NCI-H226 (cell line): ENCODE measurements at regions not wholly inside any gene's neighbourhood (a gene's known extent, or its start where the extent isn't known, plus 50 kb on each side); places are given as distances from the start of the nearest gene placed in this dataset.
"Not testable (repeated sequence)": the region's sequence is repeated elsewhere in the genome, so short reads cannot be mapped to it uniquely, and the experiment has no call there.

ENCODE experiments used
- DNase-seq: peaks from one replicate; pipeline ENCODE4 v3.0.0-alpha.2; 2015

GRCh38 chr15:77896147-77897112, 181.1 kb downstream of the TBC1D2B start:
- DNase-seq, result not testable (repeated sequence)

GRCh38 chr15:77895742-77896141, 181.8 kb downstream of the TBC1D2B start:
- DNase-seq, result no peak

GRCh38 chr15:77895145-77895544, 182.4 kb downstream of the TBC1D2B start:
- not testable (repeated sequence) for DNase-seq

GRCh38 chr15:77893671-77894640, 183.6 kb downstream of the TBC1D2B start:
- not testable (repeated sequence) for DNase-seq

DNA sequence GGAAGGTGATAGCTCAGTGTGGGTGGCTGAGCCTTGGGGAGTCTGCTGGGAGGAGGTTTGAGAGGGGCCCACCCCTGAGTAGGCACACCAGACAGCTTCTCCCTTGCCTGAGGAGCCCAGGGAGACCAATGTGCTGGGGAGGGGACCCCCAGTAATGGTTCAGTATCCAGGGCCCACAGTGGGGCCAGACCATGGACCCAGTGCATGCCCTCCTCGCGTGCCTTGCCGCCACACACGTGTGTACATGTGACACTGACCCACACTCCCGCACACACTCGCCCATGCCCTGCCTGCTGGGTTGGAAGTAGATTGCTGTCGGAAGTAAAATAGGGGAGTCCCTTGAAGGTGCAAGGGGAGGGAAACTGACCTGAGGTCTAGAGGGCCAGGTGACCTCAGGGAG, 184.3 kb downstream of the TBC1D2B start:
- not testable (repeated sequence) for DNase-seq

DNA sequence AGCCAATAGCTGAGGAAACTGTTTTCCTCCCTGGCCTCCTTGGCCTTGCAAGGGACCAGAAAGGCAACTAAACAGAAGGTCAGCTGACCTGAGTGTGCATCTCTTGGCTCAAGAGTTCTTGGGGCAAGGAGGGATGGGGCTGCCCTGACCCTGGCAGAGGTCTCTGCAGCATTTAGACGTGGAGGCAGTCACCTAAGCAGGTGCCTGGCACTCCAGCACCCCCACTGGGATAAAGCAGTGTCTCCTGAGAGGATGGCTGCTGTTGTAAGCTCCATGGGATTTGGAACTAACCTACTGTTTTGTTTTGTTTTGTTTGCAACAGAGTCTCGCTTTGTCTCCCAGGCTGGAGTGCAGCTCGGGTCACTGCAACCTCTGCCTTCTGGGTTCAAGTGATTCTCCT, 185.2 kb downstream of the TBC1D2B start:
- no peak for DNase-seq

- not testable (repeated sequence) for DNase-seq
Measured at GRCh38 chr15:77891862-77892261, 185.6 kb downstream of the TBC1D2B start.

GRCh38 chr15:77890911-77891801, 186.4 kb downstream of the TBC1D2B start:
- not testable (repeated sequence) for DNase-seq

GRCh38 chr15:77889828-77890725, 187.4 kb downstream of the TBC1D2B start:
- DNase-seq, result not testable (repeated sequence)

DNA sequence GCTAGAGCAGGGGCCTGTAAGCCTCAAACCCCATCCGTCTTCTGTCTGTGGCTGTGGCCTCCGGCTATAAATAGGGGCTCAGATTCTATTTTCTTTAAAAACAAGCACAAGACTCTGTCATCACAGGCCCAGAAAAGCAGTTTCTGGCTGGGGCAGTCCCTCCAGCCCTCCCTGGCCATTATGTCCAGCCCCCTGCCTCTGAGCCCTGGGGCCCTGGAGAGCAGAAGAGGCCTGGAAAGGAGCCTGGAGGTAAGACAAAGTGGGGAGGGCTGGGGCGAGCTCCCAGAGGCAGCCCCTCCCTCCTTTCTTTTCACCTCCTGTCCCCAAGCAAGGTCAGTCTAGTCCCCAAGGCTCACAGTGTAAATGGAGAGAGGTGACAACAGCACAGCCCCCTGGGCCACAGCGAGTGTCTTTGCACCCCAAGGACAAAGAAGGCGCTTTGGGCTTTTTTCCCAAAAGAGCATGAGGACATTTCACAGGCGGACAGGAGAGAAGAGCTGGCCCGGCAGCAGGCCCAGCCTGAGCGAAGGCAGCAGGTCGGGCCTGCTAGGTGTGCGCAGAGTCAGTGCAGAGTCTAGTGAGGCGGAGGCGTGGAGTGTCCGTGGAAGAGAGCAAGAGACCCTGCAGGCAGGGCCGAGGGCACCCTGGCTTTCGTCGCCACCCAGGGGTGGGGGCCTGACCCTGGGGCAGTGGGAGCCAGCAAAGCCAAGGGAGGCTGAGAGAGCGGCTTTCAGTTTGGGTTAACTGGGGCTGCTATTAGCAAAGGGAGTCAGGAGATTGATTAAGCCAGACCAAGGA, 188.3 kb downstream of the TBC1D2B start:
- DNase-seq, result no peak

DNA sequence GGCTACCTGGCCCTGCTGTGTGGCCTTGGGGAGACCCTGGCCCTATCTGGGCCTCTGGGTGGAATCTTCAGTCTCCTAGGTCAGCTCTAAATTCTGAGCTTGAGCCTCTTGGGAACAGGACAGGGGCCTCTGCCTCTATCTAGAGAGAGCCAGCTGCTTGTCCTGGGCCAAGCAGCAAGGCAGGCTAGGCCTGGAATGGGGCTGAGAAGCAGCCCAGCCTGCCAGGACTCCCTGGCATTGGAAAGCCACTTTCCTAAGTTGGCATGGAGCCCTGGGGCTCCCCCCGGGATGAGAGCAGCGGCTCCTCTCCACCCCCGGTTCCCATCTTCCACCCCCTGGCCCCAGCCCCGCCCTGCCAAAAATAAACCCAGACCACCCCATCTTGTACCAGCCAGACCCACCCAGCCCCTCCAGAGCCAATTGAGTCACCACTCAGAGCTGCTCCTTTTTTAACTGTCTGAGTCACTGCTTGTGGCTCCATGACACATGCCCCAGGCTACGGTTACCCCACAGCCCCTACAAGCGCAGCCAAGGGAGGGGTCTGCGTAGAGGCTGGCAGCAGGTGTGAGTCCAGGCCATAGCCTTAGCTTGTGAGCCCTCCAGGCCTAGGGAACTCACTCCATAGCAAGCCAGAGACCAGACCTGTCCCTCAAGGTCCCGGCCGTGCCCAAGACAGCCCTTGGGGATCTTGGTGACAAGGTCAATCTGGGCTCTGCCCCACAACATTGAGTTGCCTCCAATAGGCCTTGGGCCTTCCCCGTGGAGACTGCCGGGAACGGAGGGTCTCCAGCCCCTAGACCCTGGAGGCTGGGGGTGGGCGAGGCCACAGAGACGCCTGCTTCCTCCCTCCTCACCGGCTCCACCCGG, 189.7 kb downstream of the TBC1D2B start:
- not testable (repeated sequence) for DNase-seq

DNA sequence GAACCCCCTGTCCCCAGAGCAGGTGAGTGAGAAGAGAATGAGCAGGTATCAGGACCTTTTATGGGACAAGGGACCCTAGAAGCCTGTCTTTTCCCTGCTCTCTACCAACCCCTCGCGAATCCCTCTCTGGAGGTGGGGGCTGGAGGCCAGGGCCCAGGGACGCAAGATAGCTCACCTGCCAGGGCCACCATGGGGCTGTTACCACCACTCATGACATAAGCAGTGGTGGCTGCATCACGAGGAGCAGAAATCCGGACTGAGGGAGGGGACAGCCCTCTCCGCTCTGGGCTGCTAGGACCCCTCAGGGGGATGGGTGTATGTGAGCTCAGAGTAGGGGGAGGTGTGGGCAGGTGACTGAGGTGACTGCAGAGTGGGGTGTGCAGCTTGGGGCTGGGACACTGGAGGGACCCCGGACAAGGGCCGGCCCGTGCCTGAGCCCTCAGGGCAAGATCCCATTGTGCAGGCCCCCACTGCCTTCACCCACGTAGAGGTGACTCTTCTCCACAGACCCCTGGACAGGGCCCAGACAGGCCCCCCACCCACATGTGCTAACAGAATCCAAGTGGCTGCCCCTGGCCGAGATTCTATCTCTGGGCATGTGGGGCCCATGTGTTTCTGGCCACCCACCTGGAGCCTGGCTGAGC, 190.6 kb downstream of the TBC1D2B start:
- no peak for DNase-seq

GRCh38 chr15:77885877-77886500, 191.5 kb downstream of the TBC1D2B start:
- not testable (repeated sequence) for DNase-seq

- DNase-seq, result not testable (repeated sequence)
Measured at GRCh38 chr15:77883012-77883411, 194.5 kb downstream of the TBC1D2B start.

- DNase-seq, result no peak
Measured at GRCh38 chr15:77881950-77882349, 195.6 kb downstream of the TBC1D2B start.

- DNase-seq, result not testable (repeated sequence)
Measured at GRCh38 chr15:77881535-77881934, 196.0 kb downstream of the TBC1D2B start.

DNA sequence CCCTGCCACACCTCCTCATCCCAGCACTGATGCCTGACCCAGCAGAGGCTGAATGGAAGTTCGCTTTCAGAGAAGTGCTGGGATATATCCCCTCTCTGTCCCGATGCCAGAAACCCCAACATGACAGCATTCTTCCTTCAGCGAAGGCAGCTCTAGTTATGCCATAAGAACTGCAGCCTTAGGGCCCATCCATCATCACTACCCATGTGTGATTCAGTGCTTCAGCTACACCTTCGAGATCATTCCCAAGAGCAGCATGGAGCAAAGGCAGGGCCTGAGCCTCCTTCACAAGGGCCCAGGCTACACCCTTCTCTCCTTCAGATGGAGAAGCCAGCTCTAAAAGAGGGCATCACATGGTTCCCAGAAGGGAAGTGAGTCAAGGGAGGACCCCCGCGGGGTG, 198.0 kb downstream of the TBC1D2B start:
- DNase-seq, result not testable (repeated sequence)
